Mesenchymal stem cell (in vitro differentiated cells and primary cell): ENCODE measurements at regions not wholly inside any gene's neighbourhood (a gene's known extent, or its start where the extent isn't known, plus 50 kb on each side); places are given as distances from the start of the nearest gene placed in this dataset.

ENCODE experiments used
- DNase-seq: peaks from one replicate; pipeline ENCODE4 v3.0.0-alpha.2; 2013
- H2AFZ ChIP-seq: one replicate; pipeline ENCODE4 v1.6.1; 2013; ENCODE audit warnings: low read depth, mild to moderate bottlenecking, control low read depth, inconsistent platforms, low read length, moderate library complexity
- H2AK5ac ChIP-seq: 2 replicates; pipeline ENCODE4 v1.6.1; 2013; ENCODE audit warnings: low read length, moderate library complexity, mild to moderate bottlenecking, inconsistent platforms; ENCODE audit not compliant: severe bottlenecking
- H2BK120ac ChIP-seq: one replicate; pipeline ENCODE4 v1.6.1; 2013; ENCODE audit warnings: low read depth, mild to moderate bottlenecking, inconsistent platforms, low read length, moderate library complexity
- H2BK12ac ChIP-seq, 2 experiments: one replicate each; pipeline ENCODE4 v1.6.1; 2013; ENCODE audit warnings: inconsistent platforms in 2 of 2, low read length in 2 of 2, mild to moderate bottlenecking in 2 of 2, moderate library complexity in 2 of 2, control low read depth in 1 of 2
- H2BK15ac ChIP-seq: one replicate; pipeline ENCODE4 v1.6.1; 2013; ENCODE audit warnings: mild to moderate bottlenecking, low read depth, inconsistent platforms; ENCODE audit not compliant: poor library complexity, severe bottlenecking
- H2BK5ac ChIP-seq: 2 replicates; pipeline ENCODE4 v1.6.1; 2013; ENCODE audit warnings: low read depth, mild to moderate bottlenecking, low read length, control low read depth, inconsistent platforms; ENCODE audit not compliant: poor library complexity, severe bottlenecking
- H3K14ac ChIP-seq, 2 experiments: one replicate each; pipeline ENCODE4 v1.6.1; 2013; ENCODE audit warnings: inconsistent platforms in 2 of 2, low read length in 2 of 2, control low read depth in 1 of 2, mild to moderate bottlenecking in 1 of 2, moderate library complexity in 1 of 2
- H3K18ac ChIP-seq, 2 experiments: one replicate each; pipeline ENCODE4 v1.6.1; 2013; ENCODE audit warnings: inconsistent platforms in 2 of 2, low read length in 2 of 2, control low read depth in 1 of 2, low read depth in 1 of 2, mild to moderate bottlenecking in 1 of 2
- H3K23ac ChIP-seq, 2 experiments: one replicate each; pipeline ENCODE4 v1.6.1; 2013; ENCODE audit warnings: inconsistent platforms in 2 of 2, low read length in 2 of 2, mild to moderate bottlenecking in 2 of 2, moderate library complexity in 2 of 2, control low read depth in 1 of 2
- H3K27ac ChIP-seq: 2 replicates; pipeline ENCODE4 v1.5.1; 2013; ENCODE audit warnings: mild to moderate bottlenecking, moderate library complexity, low read length, control low read depth, inconsistent platforms; ENCODE audit not compliant: poor library complexity, severe bottlenecking
- H3K27me3 ChIP-seq, 2 experiments: 2 replicates each; pipeline versions ENCODE4 v1.6.1 to v1.7.0; 2013; ENCODE audit warnings: low read length in 2 of 2, mild to moderate bottlenecking in 2 of 2, moderate library complexity in 2 of 2, control low read depth in 1 of 2, inconsistent platforms in 1 of 2; ENCODE audit not compliant: control insufficient read depth in 1 of 2, insufficient read depth in 1 of 2
- H3K36me3 ChIP-seq, 2 experiments: 2 replicates each; pipeline versions ENCODE4 v1.6.1 to v1.7.0; 2013; ENCODE audit warnings: low read length in 2 of 2, control low read depth in 1 of 2, inconsistent platforms in 1 of 2, low read depth in 1 of 2, mild to moderate bottlenecking in 1 of 2; ENCODE audit not compliant: insufficient read depth in 2 of 2, control insufficient read depth in 1 of 2
- H3K4ac ChIP-seq, 2 experiments: one replicate each; pipeline ENCODE4 v1.6.1; 2013; ENCODE audit warnings: inconsistent platforms in 2 of 2, low read length in 2 of 2, mild to moderate bottlenecking in 2 of 2, moderate library complexity in 2 of 2, control low read depth in 1 of 2, low read depth in 1 of 2
- H3K4me1 ChIP-seq: 2 replicates; pipeline ENCODE4 v1.6.1; 2013; ENCODE audit warnings: low read depth, low read length, control low read depth; ENCODE audit not compliant: control insufficient read depth, insufficient read depth
- H3K4me2 ChIP-seq: 2 replicates; pipeline ENCODE4 v1.6.1; 2013; ENCODE audit warnings: low read length, mild to moderate bottlenecking, inconsistent platforms; ENCODE audit not compliant: poor library complexity, severe bottlenecking
- H3K4me3 ChIP-seq, 2 experiments: 2 replicates each; pipeline versions ENCODE4 v1.5.1 to v1.7.0; 2013; ENCODE audit warnings: low read length in 2 of 2, mild to moderate bottlenecking in 2 of 2, control low read depth in 1 of 2, low read depth in 1 of 2; ENCODE audit not compliant: insufficient read depth in 1 of 2
- H3K79me1 ChIP-seq: replicated peaks from 2 replicates; pipeline ENCODE4 v1.6.1; 2013; ENCODE audit warnings: mild to moderate bottlenecking, control low read depth, low read length, inconsistent platforms; ENCODE audit not compliant: poor library complexity, severe bottlenecking
- H3K9ac ChIP-seq: 2 replicates; pipeline ENCODE4 v1.7.0; 2013; ENCODE audit warnings: mild to moderate bottlenecking, low read length, moderate library complexity
- H3K9me3 ChIP-seq: 2 replicates; pipeline ENCODE4 v1.7.0; 2013; ENCODE audit warnings: mild to moderate bottlenecking, low read length; ENCODE audit not compliant: control insufficient read depth
- H4K8ac ChIP-seq: one replicate; pipeline ENCODE4 v1.6.1; 2013; ENCODE audit warnings: inconsistent platforms, mild to moderate bottlenecking, low read length, moderate library complexity
- H4K91ac ChIP-seq: one replicate; pipeline ENCODE4 v1.6.1; 2013; ENCODE audit warnings: mild to moderate bottlenecking, low read length, inconsistent platforms
- WGBS: methylation state at CpG from one replicate; pipeline ENCODE4 v1.1.7; 2013; ENCODE audit warnings: mixed read lengths; 5-methylcytosine and 5-hydroxymethylcytosine counted together

GRCh38 chr1:221343136-221343535 is 398.8 kb downstream of the DUSP10 start:
- Histone ChIP-seq H4K8ac (no peak overlapping the region), H4K91ac (no peak overlapping the region), H2BK15ac (no peak overlapping the region), H2AFZ (no peak overlapping the region), H3K4me3 (no peak overlapping the region), H3K9me3 (no peaks in the 10 kb centered on the region), H3K27me3 (no peaks in the 10 kb centered on the region), H3K36me3 (no peaks in the 10 kb centered on the region), H2AK5ac (no peak overlapping the region), H3K23ac (no peak overlapping the region), H3K27ac (no peak overlapping the region), H3K4me1 (no peaks in the 10 kb centered on the region), H3K4ac (no peak overlapping the region), H3K79me1 (no peaks in the 10 kb centered on the region), H2BK120ac (no peak overlapping the region), H3K18ac (no peak overlapping the region), H3K9ac (no peak overlapping the region), H3K4me2 (no peak overlapping the region), H3K14ac (no peak overlapping the region), H2BK5ac (no peak overlapping the region), H2BK12ac (no peak overlapping the region)
- no peak for DNase-seq

DNA sequence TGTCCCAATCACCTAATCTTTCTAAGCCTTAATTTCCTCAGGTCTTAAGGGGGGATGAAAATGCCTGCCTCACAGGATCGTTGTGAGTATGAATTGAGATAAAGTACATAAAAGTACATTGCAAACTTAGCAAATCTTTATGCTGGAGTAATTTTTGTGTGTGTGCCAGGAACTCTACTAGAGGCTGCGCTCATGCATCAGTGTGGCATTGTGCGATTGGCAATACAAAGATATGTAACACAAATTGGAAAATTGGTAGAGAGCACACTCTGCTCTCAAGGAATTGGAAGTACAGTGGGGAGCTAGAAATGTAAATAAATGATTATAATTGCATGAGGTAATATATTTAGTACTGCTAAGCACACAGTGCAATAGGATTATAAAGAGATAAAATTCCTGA is 398.3 kb downstream of the DUSP10 start:
- Histone ChIP-seq H3K4ac (no peak overlapping the region), H3K79me1 (no peaks in the 10 kb centered on the region), H2AFZ (no peak overlapping the region), H2BK120ac (no peak overlapping the region), H3K9ac (no peak overlapping the region), H2BK5ac (no peak overlapping the region), H3K4me2 (no peak overlapping the region), H3K27ac (no peak overlapping the region), H4K8ac (no peak overlapping the region), H3K27me3 (no peaks in the 10 kb centered on the region), H3K4me1 (no peaks in the 10 kb centered on the region), H3K23ac (no peak overlapping the region), H2BK15ac (no peak overlapping the region), H3K9me3 (no peaks in the 10 kb centered on the region), H3K36me3 (no peaks in the 10 kb centered on the region), H2AK5ac (no peak overlapping the region), H4K91ac (no peak overlapping the region), H2BK12ac (no peak overlapping the region), H3K4me3 (no peak overlapping the region), H3K18ac (no peak overlapping the region), H3K14ac (no peak overlapping the region)
- 83% methylated on average over 3 of the region's 3 CpGs for WGBS
- DNase-seq: no peak

GRCh38 chr1:221344693-221345092 is 397.2 kb downstream of the DUSP10 start:
- no peak overlapping the region for H4K91ac ChIP-seq
- no peak overlapping the region for H4K8ac ChIP-seq
- H3K79me1 ChIP-seq: no peaks in the 10 kb centered on the region
- H2BK120ac ChIP-seq: no peak overlapping the region
- H3K23ac ChIP-seq: no peak overlapping the region
- no peak overlapping the region for H3K18ac ChIP-seq
- H3K9me3 ChIP-seq: no peaks in the 10 kb centered on the region
- no peak overlapping the region for H3K27ac ChIP-seq
- H3K27me3 ChIP-seq: no peaks in the 10 kb centered on the region
- H2BK5ac ChIP-seq: no peak overlapping the region
- H3K9ac ChIP-seq: no peak overlapping the region
- no peak overlapping the region for H3K14ac ChIP-seq
- peak; percentile 65 for DNase-seq
- no peaks in the 10 kb centered on the region for H3K36me3 ChIP-seq
- no peak overlapping the region for H3K4ac ChIP-seq
- 83% methylated on average over 1 of the region's 1 CpG for WGBS
- H3K4me1 ChIP-seq: no peaks in the 10 kb centered on the region
- H3K4me2 ChIP-seq: no peak overlapping the region
- H2AK5ac ChIP-seq: no peak overlapping the region
- H2BK15ac ChIP-seq: no peak overlapping the region
- no peak overlapping the region for H2AFZ ChIP-seq
- H2BK12ac ChIP-seq: no peak overlapping the region
- no peak overlapping the region for H3K4me3 ChIP-seq

DNA sequence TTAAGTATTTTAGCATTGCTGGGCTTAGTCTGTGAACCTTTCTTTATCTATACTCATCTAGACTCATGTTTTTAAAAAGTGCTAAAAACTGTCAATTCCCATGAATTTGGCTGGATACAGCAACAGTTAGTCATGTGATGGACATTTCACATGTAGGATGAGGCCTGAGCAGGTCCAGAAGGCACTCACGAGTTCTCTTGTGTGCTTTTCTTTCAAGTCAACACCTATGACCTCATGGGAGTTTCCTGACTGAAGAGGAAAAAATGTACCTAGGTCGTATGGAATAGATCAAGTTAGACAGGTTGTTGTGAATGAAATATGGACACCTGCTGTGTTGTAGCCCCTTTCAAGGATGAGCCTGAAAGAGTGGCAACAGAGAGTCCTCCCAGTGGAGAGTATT is 394.2 kb downstream of the DUSP10 start:
- no peak overlapping the region for H3K4ac ChIP-seq
- no peak overlapping the region for H3K4me2 ChIP-seq
- H3K18ac ChIP-seq: peak overlapping the region in 1 of 2 experiments; percentile 8
- H3K79me1 ChIP-seq: no peaks in the 10 kb centered on the region
- H3K23ac ChIP-seq: no peak overlapping the region
- H3K27me3 ChIP-seq: no peaks in the 10 kb centered on the region
- H3K9ac ChIP-seq: no peak overlapping the region
- H3K4me3 ChIP-seq: no peak overlapping the region
- no peak overlapping the region for H4K8ac ChIP-seq
- DNase-seq: no peak
- H2AFZ ChIP-seq: no peak overlapping the region
- no peak overlapping the region for H2BK5ac ChIP-seq
- no peak overlapping the region for H2AK5ac ChIP-seq
- no peak overlapping the region for H2BK15ac ChIP-seq
- no peaks in the 10 kb centered on the region for H3K36me3 ChIP-seq
- H3K14ac ChIP-seq: no peak overlapping the region
- H3K9me3 ChIP-seq: no peaks in the 10 kb centered on the region
- 82% methylated on average over 2 of the region's 2 CpGs for WGBS
- no peak overlapping the region for H3K27ac ChIP-seq
- H2BK12ac ChIP-seq: no peak overlapping the region
- no peaks in the 10 kb centered on the region for H3K4me1 ChIP-seq
- no peak overlapping the region for H2BK120ac ChIP-seq
- no peak overlapping the region for H4K91ac ChIP-seq
